Adrenal gland (tissue), 9 donors: ENCODE measurements at regions not wholly inside any gene's neighbourhood (a gene's known extent, or its start where the extent isn't known, plus 50 kb on each side); places are given as distances from the start of the nearest gene placed in this dataset.

Source experiments
- DNase-seq, 7 donors: peaks; one replicate each; pipeline ENCODE4 v3.0.0-alpha.2; 2019 to 2020
- H3K27ac ChIP-seq, 5 donors: fragments of 200-600 bp; sonication (generic) in 4 of 5; 1 replicate in 3 of 5; 2 replicates in 2 of 5; pipeline versions ENCODE4 v1.5.1 to v1.8.0; 2016 to 2020; ENCODE audit warnings: mild to moderate bottlenecking in 1 of 5
- H3K27me3 ChIP-seq: fragments of 200-600 bp; 2 replicates; pipeline ENCODE4 v1.8.0; 2021
- H3K36me3 ChIP-seq, 2 donors: fragments of 200-600 bp; replicated peaks in 1 of 2; 1 replicate in 1 of 2; 2 replicates in 1 of 2; pipeline versions ENCODE4 v1.5.1 to v1.8.0; 2018 to 2022
- H3K4me1 ChIP-seq, 2 donors: fragments of 200-600 bp; replicated peaks in 1 of 2; 1 replicate in 1 of 2; 2 replicates in 1 of 2; pipeline versions ENCODE4 v1.5.1 to v1.8.0; 2018 to 2021
- H3K4me3 ChIP-seq, 4 donors: fragments of 200-600 bp; sonication (generic) in 3 of 4; one replicate each; pipeline ENCODE4 v1.5.1; 2016 to 2018
- H3K9me3 ChIP-seq, 3 donors: fragments of 200-600 bp; sonication (generic) in 1 of 3; replicated peaks in 1 of 3; 1 replicate in 2 of 3; 2 replicates in 1 of 3; pipeline versions ENCODE4 v1.5.1 to v1.8.0; 2016 to 2021
- CTCF ChIP-seq, 6 experiments: fragments of 450-650 bp in 4 of 6; fragments of 200-600 bp in 2 of 6; sonication (generic) in 1 of 6; IDR thresholded peaks; 1 replicate in 5 of 6; 2 replicates in 1 of 6; pipeline versions ENCODE4 v1.5.1 to v1.8.0; 2016 to 2021; ENCODE audit warnings: antibody characterized with exemption in 6 of 6, mild to moderate bottlenecking in 2 of 6, moderate library complexity in 1 of 6
- POLR2A ChIP-seq, 2 donors: fragments of 450-650 bp; IDR thresholded peaks; one replicate each; pipeline ENCODE4 v1.6.1; 2017; ENCODE audit warnings: antibody characterized with exemption in 2 of 2, mild to moderate bottlenecking in 2 of 2, moderate library complexity in 1 of 2
- WGBS, 4 donors: extraction: QIAGEN DNeasy Blood & Tissue Kit in 2 of 4; methylation state at CpG; one replicate each; pipeline versions ENCODE4 v1.1.5 to v1.1.7; 2013 to 2017; 5-methylcytosine and 5-hydroxymethylcytosine counted together
- intact Hi-C, 2 donors: fragments of 100-400 bp; cut with DNase I; formaldehyde crosslinking; loops; one replicate each; pipeline versions ENCODE4 v1.14.1 to v1.15.0; 2022 to 2023
- donor health status: healthy with polysubstance abuse.
- donor health status: Bipolar disorder and iron deficiency.
- donor health status: DM: yes; HTN: yes; CAD: no.
- donor health status: DM: no; HTN: no; CAD: no.
- donor health status: DM: no; HTN: no; CAD: no.

- H3K27me3 ChIP-seq: no peaks in the 10 kb centered on the region
- no peak overlapping the region for H3K27ac ChIP-seq
- TF ChIP-seq CTCF (IDR thresholded peaks at IDR 0.05): no peak
- TF ChIP-seq POLR2A (IDR thresholded peaks at IDR 0.05): no peak
- no peaks in the 10 kb centered on the region for H3K9me3 ChIP-seq
- 44 to 57% (median 48%) methylated on average over 5 of the region's 5 CpGs for WGBS, 4 donors
- H3K4me3 ChIP-seq: no peak overlapping the region
- no peaks in the 10 kb centered on the region for H3K36me3 ChIP-seq
- no peaks in the 10 kb centered on the region for H3K4me1 ChIP-seq
- DNase-seq: peak in 3 of 7 donors; percentile 20 to 26 (median 24)
- intact Hi-C loops: no loop called here
These were observed 56.6 kb upstream of the SCOC start for GRCh38 chr4:140316799-140317198.

GRCh38 chr4:140315970-140316369 lies 57.5 kb upstream of the SCOC start:
- no peak overlapping the region for H3K4me3 ChIP-seq
- TF ChIP-seq POLR2A (IDR thresholded peaks at IDR 0.05): no peak
- no peak for TF ChIP-seq CTCF (IDR thresholded peaks at IDR 0.05)
- no peak overlapping the region for H3K27ac ChIP-seq
- H3K36me3 ChIP-seq: no peaks in the 10 kb centered on the region
- H3K27me3 ChIP-seq: no peaks in the 10 kb centered on the region
- H3K9me3 ChIP-seq: no peaks in the 10 kb centered on the region
- no peaks in the 10 kb centered on the region for H3K4me1 ChIP-seq
- intact Hi-C loops: no loop called here
- no peak for DNase-seq
- 74 to 85% (median 79%) methylated on average over 2 of the region's 2 CpGs for WGBS, 4 donors

- Histone ChIP-seq H3K4me1 (no peaks in the 10 kb centered on the region), H3K9me3 (no peaks in the 10 kb centered on the region), H3K36me3 (no peaks in the 10 kb centered on the region), H3K27ac (no peak overlapping the region), H3K27me3 (no peaks in the 10 kb centered on the region), H3K4me3 (no peak overlapping the region)
- TF ChIP-seq CTCF (IDR thresholded peaks at IDR 0.05) (no peak), POLR2A (IDR thresholded peaks at IDR 0.05) (no peak)
- DNase-seq: no peak
- WGBS, 4 donors: 82 to 89% (median 87%) methylated on average over 2 of the region's 2 CpGs
- intact Hi-C loops: no loop called here
These were observed 58.0 kb upstream of the SCOC start for GRCh38 chr4:140315438-140315837.

- no peaks in the 10 kb centered on the region for H3K36me3 ChIP-seq
- no peak overlapping the region for H3K27ac ChIP-seq
- no peaks in the 10 kb centered on the region for H3K4me1 ChIP-seq
- TF ChIP-seq CTCF (IDR thresholded peaks at IDR 0.05) (no peak), POLR2A (IDR thresholded peaks at IDR 0.05) (no peak)
- H3K4me3 ChIP-seq: no peak overlapping the region
- DNase-seq: no peak
- no peaks in the 10 kb centered on the region for H3K9me3 ChIP-seq
- WGBS, 4 donors: 91 to 95% (median 94%) methylated on average over 1 of the region's 1 CpG
- intact Hi-C loops: no loop called here
- H3K27me3 ChIP-seq: no peaks in the 10 kb centered on the region
These were observed 58.4 kb upstream of the SCOC start for GRCh38 chr4:140315019-140315418.
